HG03066 (cell line): ENCODE measurements at regions not wholly inside any gene's neighbourhood (a gene's known extent, or its start where the extent isn't known, plus 50 kb on each side); places are given as distances from the start of the nearest gene placed in this dataset.
"Not testable (repeated sequence)": the region's sequence is repeated elsewhere in the genome, so short reads cannot be mapped to it uniquely, and the experiment has no call there.

Source experiments
- ATAC-seq: cut with Tn5 transposase; IDR thresholded peaks from one replicate; pipeline ENCODE4 v1.9.1; 2021; ENCODE audit warnings: low read depth; ENCODE audit not compliant: unreplicated experiment

DNA sequence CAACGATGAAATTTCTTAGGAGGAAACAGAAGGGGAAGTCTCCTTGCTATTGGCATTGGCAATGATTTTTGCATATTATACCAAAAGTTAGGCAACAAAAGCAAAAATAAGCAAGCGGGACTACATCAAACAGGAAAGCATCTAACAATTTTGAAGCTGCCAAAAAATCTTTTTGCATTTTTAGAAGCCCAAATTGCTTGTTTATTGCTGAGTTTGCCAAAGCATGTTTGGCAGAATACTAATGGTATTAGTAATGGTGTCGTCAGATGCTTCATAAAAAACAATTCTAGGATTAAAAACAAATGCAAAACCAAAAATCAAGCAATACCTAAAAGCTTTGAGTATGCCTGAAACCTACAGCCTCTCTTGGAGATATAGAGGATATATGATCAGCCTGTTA is 80.0 kb downstream of the GALR1 start:
- ATAC-seq, result no peak

GRCh38 chr18:77334876-77335275 is 85.2 kb downstream of the GALR1 start:
- no peak for ATAC-seq

GRCh38 chr18:77337604-77338003 is 88.0 kb downstream of the GALR1 start:
- ATAC-seq, result no peak

- no peak for ATAC-seq
Measured at GRCh38 chr18:77339093-77339492, 89.4 kb downstream of the GALR1 start.

- no peak for ATAC-seq
Measured at GRCh38 chr18:77339623-77340022, 90.0 kb downstream of the GALR1 start.

GRCh38 chr18:77340815-77341214 is 91.2 kb downstream of the GALR1 start:
- no peak for ATAC-seq

DNA sequence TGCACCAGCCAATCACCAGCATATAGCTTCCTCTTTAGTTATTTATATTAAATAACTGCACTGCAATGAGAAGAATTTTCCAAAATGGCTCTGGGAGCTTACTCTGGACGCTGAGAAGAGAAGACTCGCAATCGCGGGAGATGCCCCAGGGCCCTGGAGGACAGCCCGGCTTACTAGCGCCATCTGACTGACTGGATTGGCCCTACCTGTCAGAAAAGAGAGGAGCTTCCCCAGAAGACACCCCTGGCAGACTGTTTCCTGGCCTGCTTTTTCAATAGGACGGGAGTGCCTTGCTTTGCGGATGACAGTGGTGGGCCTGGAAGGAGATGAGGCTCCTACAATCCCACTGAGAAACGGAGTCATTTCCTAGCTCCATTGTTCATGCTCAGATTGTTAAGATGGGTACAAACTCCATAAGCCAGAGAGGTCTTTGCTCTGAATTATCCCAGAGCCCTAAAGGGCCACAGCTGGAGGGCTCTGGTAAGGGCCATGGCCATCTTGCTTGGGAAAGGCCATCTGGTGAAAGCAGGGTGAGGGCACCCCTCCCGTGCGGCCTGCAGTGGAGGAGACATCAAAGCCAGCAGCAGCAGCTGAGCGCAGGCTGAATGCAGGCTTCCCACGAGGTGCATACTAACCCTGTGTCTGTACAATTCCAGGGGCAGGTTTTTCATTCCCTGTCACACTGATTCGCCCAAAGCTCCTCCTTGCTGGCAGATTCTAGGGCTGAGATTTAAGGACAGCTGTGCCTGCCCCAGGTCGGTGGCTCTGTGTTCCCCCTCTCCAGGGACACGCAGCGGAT is 92.1 kb downstream of the GALR1 start:
- ATAC-seq, result no peak

- no peak for ATAC-seq
Measured at GRCh38 chr18:77342736-77343135, 93.1 kb downstream of the GALR1 start.

GRCh38 chr18:77343846-77344510 is 94.3 kb downstream of the GALR1 start:
- no peak for ATAC-seq

DNA sequence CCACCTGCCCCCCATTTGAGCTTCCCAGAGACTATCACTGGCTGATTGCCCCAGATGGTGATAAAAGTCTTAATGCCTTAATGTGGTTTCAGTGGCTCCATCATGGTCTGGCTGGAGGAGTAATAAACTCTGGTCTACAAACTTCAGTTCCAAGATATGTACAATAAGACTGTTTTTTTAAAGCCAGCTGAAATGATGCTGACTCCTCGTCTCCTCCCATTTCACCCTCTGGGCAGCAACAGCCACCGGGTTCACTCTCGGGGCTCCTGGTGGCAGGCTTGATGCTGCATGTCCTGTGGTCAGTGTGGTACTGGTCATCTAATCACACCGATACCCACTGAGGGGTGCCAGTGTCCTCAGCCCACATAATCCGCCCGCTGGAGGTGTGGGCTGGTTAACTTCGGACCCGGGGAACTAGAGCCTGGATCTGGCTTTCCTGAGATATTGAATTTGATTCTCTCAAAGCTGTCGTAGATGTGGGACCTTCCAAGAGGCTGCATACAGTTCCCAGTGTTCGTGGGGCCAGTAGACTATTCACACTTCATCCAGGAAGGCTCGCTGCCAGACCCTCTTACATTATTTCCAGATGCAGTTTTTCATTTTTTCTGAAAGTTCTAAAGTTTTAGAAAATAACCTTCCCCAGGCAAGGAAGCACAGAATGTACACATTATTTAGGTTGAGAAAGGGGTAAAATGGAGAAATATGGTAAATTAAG is 95.3 kb downstream of the GALR1 start:
- no peak for ATAC-seq

DNA sequence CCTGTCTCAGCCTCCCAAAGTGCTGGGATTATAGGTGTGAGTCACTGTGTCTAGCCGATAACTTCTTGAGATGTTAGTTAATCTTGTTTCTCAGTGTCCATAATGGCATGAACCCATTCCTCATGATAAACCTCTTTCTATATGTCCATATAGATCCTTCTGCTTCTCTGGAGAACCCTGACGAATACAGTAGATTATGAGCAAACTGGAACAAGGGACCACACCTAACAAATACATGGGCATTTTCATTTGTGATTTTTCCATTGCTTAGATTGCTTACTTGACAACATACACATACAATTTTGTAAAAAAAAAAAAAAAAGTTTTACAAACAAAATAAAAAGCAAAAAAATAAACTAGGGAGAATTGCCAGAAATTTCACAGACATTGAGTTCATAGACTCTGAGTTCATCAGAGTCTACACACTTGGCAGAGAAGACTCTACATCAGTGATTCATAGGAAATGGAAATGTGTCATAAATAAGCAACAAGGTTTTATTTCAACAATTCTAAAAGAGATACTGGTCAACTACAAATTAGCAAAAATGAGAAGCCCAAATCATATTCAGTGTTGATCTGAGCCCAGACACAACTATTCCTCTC is 96.7 kb downstream of the GALR1 start:
- no peak for ATAC-seq

GRCh38 chr18:77353349-77353748 is 103.7 kb downstream of the GALR1 start:
- ATAC-seq, result not testable (repeated sequence)

GRCh38 chr18:77359561-77360314 is 110.1 kb downstream of the GALR1 start:
- ATAC-seq, result no peak

DNA sequence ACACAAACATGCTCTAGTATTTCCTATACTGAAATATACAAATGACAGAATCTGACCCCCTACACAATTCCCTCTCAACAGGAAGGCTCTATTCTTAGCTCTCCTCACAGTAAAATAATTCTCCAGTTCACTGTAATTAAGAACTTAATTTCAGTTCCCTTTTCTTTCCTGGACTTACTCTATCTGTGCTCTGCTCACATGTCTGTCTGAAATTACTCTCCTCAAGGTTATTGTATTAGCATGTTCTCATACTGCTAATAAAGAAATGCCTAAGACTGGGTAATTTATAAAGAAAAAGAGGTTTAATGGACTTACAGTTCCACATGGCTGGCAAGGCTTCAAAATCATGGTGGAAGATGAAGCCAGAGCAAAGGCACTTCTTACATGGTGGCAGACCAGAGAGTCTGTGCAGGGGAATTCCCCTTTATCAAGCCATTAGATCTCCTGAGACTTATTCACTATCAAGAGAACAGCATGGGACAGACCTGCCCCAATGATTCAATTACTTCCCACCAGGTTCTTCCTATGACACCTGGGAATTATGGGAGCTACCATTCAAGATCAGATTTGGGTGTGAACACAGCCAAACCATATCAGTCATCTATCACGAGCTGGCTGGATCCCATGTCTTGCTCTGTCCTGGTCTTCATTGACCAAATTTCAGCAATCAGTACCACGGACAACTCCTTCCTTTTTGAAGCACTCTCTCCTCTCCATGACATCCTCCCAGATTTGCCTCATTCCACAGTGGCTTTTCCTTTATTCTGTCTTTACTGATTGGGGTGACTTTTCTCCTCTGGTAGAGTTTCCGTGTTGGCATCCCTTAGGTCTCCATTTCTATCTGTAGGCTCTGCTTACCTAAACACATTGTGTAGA is 110.9 kb downstream of the GALR1 start:
- no peak for ATAC-seq

DNA sequence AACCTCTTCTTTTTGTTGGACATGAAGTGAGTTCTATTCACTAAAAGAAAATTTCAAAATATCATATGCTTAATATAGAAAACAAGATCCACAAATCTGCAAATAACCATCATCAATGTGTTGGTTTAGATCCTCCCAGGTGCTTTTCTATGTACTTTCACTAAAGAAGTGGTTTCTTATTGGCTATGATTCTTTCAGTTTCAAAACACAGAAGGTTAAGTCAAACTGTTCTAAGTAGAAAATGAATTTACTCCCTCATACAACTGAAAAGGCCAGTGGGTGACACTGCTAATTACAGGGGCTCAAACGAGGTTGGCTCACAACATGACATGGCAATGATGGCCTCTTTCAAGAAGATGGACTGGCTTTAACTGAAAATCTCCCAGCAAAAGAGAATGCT is 111.7 kb downstream of the GALR1 start:
- ATAC-seq, result no peak

DNA sequence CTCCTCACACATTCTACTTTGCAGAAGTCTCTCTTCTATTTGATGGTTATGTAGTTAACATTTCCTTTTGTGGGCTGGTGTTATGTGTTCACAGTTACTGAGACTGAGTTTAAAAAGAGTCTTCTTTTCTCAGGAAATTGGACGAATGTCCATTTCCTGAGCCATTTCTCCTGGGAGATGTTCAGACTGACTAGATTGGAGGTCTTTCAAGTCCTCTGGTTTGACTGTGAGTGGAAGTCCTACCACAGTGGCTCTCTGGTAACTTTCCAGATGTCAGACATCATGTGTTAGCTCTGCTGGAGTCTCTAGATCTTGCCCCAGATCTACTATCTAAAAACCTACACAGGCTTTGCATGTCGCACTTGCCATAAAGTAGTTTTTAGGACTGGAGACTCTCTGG is 116.0 kb downstream of the GALR1 start:
- ATAC-seq, result no peak

- ATAC-seq, result no peak
Measured at GRCh38 chr18:77366067-77366719, 116.5 kb downstream of the GALR1 start.

DNA sequence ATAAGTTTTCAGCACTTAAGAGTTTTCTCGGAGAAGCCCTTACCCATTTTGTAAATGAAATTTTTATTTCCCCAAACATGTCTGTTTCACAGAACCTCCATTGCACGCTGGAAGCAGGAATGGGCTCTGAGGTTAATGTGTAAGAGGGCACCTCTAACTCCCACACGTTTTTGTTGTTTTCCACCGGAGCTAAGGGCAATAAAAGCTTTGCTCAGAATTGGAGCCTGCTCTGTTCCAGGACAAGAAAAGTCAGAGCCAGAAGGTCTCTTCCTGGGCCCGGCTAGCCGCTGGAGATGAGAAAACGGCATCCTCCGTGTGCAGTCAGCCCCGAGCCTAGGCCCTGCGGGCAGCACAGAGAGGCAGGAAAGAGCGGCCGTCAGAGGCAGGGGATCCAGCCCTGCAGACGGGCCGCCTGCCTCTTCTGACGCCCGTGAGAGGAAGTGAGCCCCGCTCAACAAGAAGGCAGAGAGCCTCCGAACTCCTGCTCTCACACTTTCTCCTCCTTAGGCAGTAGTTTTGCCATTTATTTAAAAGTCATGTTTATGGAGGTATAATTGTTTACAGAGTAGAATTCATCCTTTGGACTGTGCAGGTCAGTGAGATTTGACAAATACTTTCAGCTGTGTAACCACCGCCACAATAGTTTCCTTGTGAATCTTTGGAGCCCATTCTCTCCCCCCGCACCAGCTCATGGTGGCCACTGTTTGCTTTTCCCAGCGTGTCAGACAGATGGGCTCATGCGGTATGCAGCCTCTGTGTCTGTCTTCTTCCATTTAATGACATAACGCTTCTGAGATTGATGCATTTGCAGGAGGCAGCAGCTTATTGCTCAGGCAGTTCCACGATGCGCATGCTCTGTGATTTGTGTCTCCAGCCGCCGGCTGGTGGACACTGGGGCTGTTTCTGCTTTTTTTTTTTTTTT is 117.3 kb downstream of the GALR1 start:
- no peak for ATAC-seq
